ENCODE measurements at regions not wholly inside any gene's neighbourhood (a gene's known extent, or its start where the extent isn't known, plus 50 kb on each side); places are given as distances from the start of the nearest gene placed in this dataset.

- Histone ChIP-seq H2BK20ac (ENCODE audit: low read depth, low read length) (peak overlapping the region; percentile 100), H4K20me1 (ENCODE audit: insufficient read depth, low read length) (no peaks in the 10 kb centered on the region), H2BK120ac (ENCODE audit: low read depth, low read length) (peak overlapping the region; percentile 99), H3K79me1 (ENCODE audit: low read depth in 1 of 2, low read length in 2 of 2) (no peaks in the 10 kb centered on the region), H3K27me3 (ENCODE audit: control insufficient read depth, insufficient read depth, low read length) (no peaks in the 10 kb centered on the region), H2AK5ac (ENCODE audit: low read depth, low read length) (peak overlapping the region; percentile 99), H3K4me2 (ENCODE audit: low read depth, low read length) (no peak overlapping the region), H3K56ac (ENCODE audit: extremely low read depth, insufficient read depth, low read length) (peak overlapping the region; percentile 64), H2BK5ac (ENCODE audit: low read depth, low read length, poor library complexity, severe bottlenecking) (peak overlapping the region; percentile 89), H4K8ac (ENCODE audit: low read depth in 2 of 2, low read length in 2 of 2) (peak overlapping the region; percentile 61 to 90), H2BK15ac (ENCODE audit: low read depth, low read length) (peak overlapping the region; percentile 97; the same call in 2 of the 3 replicates), H3K27ac (ENCODE audit: insufficient read depth, low read length) (peak overlapping the region; percentile 67), H3K23ac (ENCODE audit: low read depth, low read length) (peak overlapping the region; percentile 86), H2AFZ (replicated peaks; ENCODE audit: low read length, poor library complexity) (peak overlapping the region; percentile 71), H3K4ac (ENCODE audit: low read depth, low read length) (peak overlapping the region; percentile 98), H3K4me1 (ENCODE audit: control insufficient read depth, insufficient read depth, low read length) (peaks cover 9% of the 10 kb centered on the region), H3K36me3 (ENCODE audit: control insufficient read depth, insufficient read depth, low read length) (no peaks in the 10 kb centered on the region), H4K5ac (ENCODE audit: low read depth, low read length) (peak overlapping the region; percentile 83), H3K14ac (replicated peaks; ENCODE audit: low read depth, low read length) (peak overlapping the region; percentile 92), H4K91ac (ENCODE audit: insufficient read depth, low read depth, low read length) (peak overlapping the region; percentile 97), H2AK9ac (replicated peaks; ENCODE audit: low read depth, low read length, poor library complexity) (peak overlapping the region; percentile 91), H3K18ac (ENCODE audit: low read depth, low read length) (peak overlapping the region; percentile 93), H3K9me1 (ENCODE audit: insufficient read depth, low read length) (peaks cover 7% of the 10 kb centered on the region), H3K9ac (ENCODE audit: low read depth, low read length) (no peak overlapping the region; the same call in 1 of the 2 replicates), H3K4me3 (ENCODE audit: insufficient read depth, low read depth, low read length) (no peak overlapping the region), H3K9me3 (ENCODE audit: control insufficient read depth, insufficient read depth, low read length) (no peaks in the 10 kb centered on the region)
- in situ Hi-C loops (cut with MboI; ENCODE audit: low sequenced_read_pairs) (no loop called here), dilution Hi-C loops (cut with HindIII; ENCODE audit: low sequenced_read_pairs, unreplicated experiment) (no loop called here), intact Hi-C loops (cut with micrococcal nuclease) (no loop called here)
- TF ChIP-seq MAZ (IDR thresholded peaks at IDR 0.05; ENCODE audit: borderline replicate concordance, low read depth, low read length) (no peak), ELK1 (IDR thresholded peaks at IDR 0.05; ENCODE audit: borderline replicate concordance, low read depth, low read length) (no peak), USF2 (IDR thresholded peaks at IDR 0.05; ENCODE audit: low read depth, low read length) (no peak), RCOR1 (IDR thresholded peaks at IDR 0.05; ENCODE audit: insufficient replicate concordance, low read length) (no peak)
- WGBS, 2 experiments (ENCODE audit: extremely low coverage in 2 of 2, insufficient read length in 1 of 2): 83% methylated on average over 4 of the region's 10 CpGs; no CpG with 5 or more reads in 1 of the 2 experiments
- ATAC-seq (ENCODE audit: low read depth) (peak; percentile 4; the same call in 1 of the 2 replicates), DNase-seq (no peak)
- ChIA-PET POLR2A (ENCODE audit: unreplicated experiment) (interaction anchor here (0.6 kb wide), 1 partner anchor 253 kb away, joined by 4 read pairs; no protein-coding TSS in a partner anchor), CTCF (interaction anchor here (0.6 kb wide), 1 partner anchor 22 kb away, joined by 4 read pairs; no protein-coding TSS in a partner anchor)
- no TSS peak for BruUV-seq (replicated peaks)
These were observed 431.7 kb downstream of the EFNB2 start for GRCh38 chr13:106103779-106104178.

All from IMR-90 (cell line).